Mucosa of descending colon (tissue), 3 donors: ENCODE measurements at regions not wholly inside any gene's neighbourhood (a gene's known extent, or its start where the extent isn't known, plus 50 kb on each side); places are given as distances from the start of the nearest gene placed in this dataset.
"Not testable (repeated sequence)": the region's sequence is repeated elsewhere in the genome, so short reads cannot be mapped to it uniquely, and the experiment has no call there.

Experiments
- ATAC-seq: fragments of 200-7000 bp; cut with Tn5 transposase; one replicate; pipeline ENCODE4 v1.9.1; 2020; ENCODE audit warnings: mild to moderate bottlenecking, moderate library complexity
- DNase-seq, 3 donors: peaks; one replicate each; pipeline ENCODE4 v3.0.0-alpha.2; 2020
- H3K36me3 ChIP-seq: fragments of 200-600 bp; one replicate; pipeline ENCODE4 v1.8.0; 2021; ENCODE audit warnings: low read depth, mild to moderate bottlenecking
- H3K4me1 ChIP-seq: fragments of 200-600 bp; one replicate; pipeline ENCODE4 v1.8.0; 2021; ENCODE audit warnings: low read depth, mild to moderate bottlenecking
- H3K4me3 ChIP-seq: fragments of 200-600 bp; one replicate; pipeline ENCODE4 v1.8.0; 2021; ENCODE audit warnings: mild to moderate bottlenecking
- H3K9me3 ChIP-seq: fragments of 200-600 bp; one replicate; pipeline ENCODE4 v1.8.0; 2021; ENCODE audit warnings: mild to moderate bottlenecking
- intact Hi-C, 2 donors: fragments of 100-400 bp; cut with DNase I in 1 of 2; cut with micrococcal nuclease in 1 of 2; formaldehyde crosslinking; loops; one replicate each; pipeline versions ENCODE4 v1.11.0 to v1.11.1; 2022; cut with DNase I, micrococcal nuclease
- TF ChIP-seq, protein P1 (sequence below): fragments of 200-600 bp; IDR thresholded peaks from one replicate; pipeline ENCODE4 v1.8.0; 2022; ENCODE audit warnings: antibody characterized with exemption, mild to moderate bottlenecking
- donor health status: DM: no; HTN: no; CAD: no; lungs with moderate emphysema.
- donor health status: DM: no; HTN: no; CAD: no.
- donor health status: DM: no; HTN: yes; CAD: no.

DNA sequence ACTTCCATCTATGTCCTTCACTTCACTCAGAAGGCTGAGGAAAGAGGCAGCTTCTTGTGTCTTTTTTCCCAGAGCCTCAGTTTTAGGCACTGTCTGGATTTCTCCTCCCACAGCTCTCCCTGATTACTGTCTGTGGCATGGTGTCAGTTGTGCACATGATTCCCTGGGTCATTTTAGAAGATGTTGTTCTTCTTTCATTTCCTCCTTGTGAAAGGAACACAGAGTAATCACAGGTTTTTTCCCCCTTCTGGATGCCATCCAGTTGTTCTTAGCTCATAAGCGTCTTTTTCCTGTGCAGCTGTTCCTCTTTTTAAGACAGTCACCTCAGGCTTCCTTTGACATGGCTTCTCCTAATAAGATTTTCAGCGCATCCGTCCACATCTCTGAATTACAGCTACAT is 212.2 kb downstream of the FAM181B start:
- H3K9me3 ChIP-seq, result no peaks in the 10 kb centered on the region
- H3K4me1 ChIP-seq, result no peaks in the 10 kb centered on the region
- ATAC-seq (no peak), DNase-seq (peak in 1 of 3 donors; percentile 20)
- intact Hi-C loops, result no loop called here
- TF ChIP-seq, protein P1, sequence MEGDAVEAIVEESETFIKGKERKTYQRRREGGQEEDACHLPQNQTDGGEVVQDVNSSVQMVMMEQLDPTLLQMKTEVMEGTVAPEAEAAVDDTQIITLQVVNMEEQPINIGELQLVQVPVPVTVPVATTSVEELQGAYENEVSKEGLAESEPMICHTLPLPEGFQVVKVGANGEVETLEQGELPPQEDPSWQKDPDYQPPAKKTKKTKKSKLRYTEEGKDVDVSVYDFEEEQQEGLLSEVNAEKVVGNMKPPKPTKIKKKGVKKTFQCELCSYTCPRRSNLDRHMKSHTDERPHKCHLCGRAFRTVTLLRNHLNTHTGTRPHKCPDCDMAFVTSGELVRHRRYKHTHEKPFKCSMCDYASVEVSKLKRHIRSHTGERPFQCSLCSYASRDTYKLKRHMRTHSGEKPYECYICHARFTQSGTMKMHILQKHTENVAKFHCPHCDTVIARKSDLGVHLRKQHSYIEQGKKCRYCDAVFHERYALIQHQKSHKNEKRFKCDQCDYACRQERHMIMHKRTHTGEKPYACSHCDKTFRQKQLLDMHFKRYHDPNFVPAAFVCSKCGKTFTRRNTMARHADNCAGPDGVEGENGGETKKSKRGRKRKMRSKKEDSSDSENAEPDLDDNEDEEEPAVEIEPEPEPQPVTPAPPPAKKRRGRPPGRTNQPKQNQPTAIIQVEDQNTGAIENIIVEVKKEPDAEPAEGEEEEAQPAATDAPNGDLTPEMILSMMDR, result no peak
- no peaks in the 10 kb centered on the region for H3K36me3 ChIP-seq
- no peak overlapping the region for H3K4me3 ChIP-seq

DNA sequence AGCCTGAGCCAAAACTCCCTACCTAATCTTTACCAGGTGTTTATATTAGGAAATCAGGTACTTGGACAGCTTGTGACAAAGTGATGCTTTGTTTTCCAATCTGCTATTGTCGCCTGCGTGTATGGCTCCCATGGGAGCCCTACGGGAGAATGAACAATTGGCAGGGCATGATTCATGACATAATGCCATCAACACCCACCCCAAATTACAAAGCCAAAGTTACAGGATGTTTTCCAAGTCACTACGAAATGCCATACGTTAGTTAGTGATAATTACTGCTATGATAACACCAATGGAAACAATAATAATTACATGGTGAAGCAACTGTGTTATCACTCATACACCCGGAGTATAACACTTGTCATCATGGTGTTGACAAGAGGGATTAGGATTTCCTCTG is 226.4 kb downstream of the FAM181B start:
- ATAC-seq, result no peak
- TF ChIP-seq, protein P1, result no peak
- H3K9me3 ChIP-seq, result no peaks in the 10 kb centered on the region
- no peaks in the 10 kb centered on the region for H3K36me3 ChIP-seq
- no peak overlapping the region for H3K4me3 ChIP-seq
- intact Hi-C loops, result no loop called here
- DNase-seq, result no peak
- no peaks in the 10 kb centered on the region for H3K4me1 ChIP-seq

DNA sequence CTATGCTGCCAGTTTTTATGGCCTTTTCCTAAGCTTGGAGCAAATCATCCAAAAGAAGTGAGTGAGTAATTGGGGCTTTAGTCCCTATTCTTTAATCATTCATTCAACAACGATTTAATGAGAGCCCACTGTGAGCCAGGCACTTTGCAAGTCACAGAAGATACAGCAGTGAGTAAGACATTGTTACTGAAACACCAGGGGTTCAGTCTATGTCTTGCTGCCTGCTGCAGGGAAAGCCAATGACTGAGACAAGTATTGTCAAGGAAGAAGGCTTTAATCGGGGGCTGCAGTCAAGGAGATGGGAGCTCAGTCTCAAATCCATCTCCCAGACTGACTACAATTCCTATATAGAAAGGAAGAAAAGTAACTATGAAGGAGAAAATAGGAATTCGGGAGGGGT is 228.3 kb downstream of the FAM181B start:
- TF ChIP-seq, protein P1, result no peak

DNA sequence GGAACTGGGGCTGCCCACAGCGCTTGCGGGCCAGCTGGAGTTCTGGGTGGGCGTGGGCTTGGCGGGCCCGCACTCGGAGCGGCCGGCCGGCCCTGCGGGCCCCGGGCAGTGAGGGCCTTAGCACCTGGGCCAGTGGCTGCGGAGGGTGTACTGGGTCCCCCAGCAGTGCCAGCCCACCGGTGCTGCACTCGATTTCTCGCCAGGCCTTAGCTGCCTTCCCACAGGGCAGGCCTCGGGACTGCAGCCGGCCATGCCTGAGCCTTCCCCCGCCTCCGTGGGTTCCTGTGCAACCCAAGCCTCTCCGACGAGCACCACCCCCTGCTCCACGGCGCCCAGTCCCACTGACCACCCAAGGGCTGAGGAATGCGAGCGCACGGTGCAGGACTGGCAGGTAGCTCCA is 232.5 kb downstream of the FAM181B start:
- DNase-seq, intact Hi-C loops, H3K4me1 ChIP-seq, H3K9me3 ChIP-seq, H3K4me3 ChIP-seq, H3K36me3 ChIP-seq, ATAC-seq: not testable (repeated sequence)

More for the DNA sequence above, 228.3 kb downstream of the FAM181B start:
- no peaks in the 10 kb centered on the region for H3K4me1 ChIP-seq
- intact Hi-C loops, result no loop called here
- DNase-seq (no peak), ATAC-seq (no peak)
- H3K36me3 ChIP-seq, result no peaks in the 10 kb centered on the region
- no peaks in the 10 kb centered on the region for H3K9me3 ChIP-seq
- H3K4me3 ChIP-seq, result no peak overlapping the region

DNA sequence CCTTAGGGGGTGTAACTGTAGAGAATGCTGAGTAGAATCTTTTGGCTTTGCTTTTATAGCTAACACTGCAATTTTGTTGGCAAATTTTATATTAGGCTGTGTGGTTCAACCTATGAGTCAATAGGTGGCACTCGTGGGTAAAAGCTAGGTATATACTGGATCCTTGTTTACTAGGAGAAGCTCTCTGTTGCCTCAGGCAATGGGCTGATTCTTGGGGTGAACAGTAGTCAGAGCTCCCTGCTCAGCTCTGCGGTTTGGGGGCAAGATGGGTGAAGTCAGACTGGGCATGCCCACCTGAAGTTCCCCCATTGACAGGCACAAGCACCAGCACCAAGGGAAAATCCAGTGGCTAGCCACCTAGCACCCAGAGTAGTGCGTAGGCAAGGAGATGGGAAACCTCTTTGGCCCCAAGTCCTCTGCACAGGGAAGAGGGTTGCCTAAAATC is 238.7 kb downstream of the FAM181B start:
- Histone ChIP-seq H3K9me3 (no peaks in the 10 kb centered on the region), H3K36me3 (no peaks in the 10 kb centered on the region), H3K4me3 (no peak overlapping the region), H3K4me1 (no peaks in the 10 kb centered on the region)
- no peak for DNase-seq
- TF ChIP-seq, protein P1, result no peak
- no peak for ATAC-seq
- intact Hi-C loops, result no loop called here

DNA sequence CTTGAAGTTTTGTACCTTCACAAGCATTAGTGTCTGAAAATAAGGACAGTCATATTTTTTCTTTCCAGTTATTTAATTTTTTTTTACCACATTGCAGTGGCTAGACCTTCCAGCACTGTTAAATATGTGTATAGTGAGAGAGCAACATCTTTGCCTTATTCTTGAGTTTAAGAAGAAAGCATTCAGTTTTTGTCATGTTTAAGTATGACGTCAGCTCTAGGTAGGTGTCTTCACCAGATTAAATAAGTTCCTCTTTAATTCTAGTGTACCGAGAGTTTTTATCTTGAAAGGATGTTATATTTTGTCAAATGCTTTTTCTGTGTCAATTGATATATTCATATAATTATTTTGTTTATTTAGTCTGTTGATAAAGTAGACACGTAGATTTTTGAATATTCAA is 258.8 kb downstream of the FAM181B start:
- Histone ChIP-seq H3K4me1 (no peaks in the 10 kb centered on the region), H3K4me3 (no peak overlapping the region), H3K9me3 (no peaks in the 10 kb centered on the region), H3K36me3 (no peaks in the 10 kb centered on the region)
- TF ChIP-seq, protein P1, result no peak
- DNase-seq (no peak), ATAC-seq (no peak)
- intact Hi-C loops, result no loop called here
